Osteocyte (in vitro differentiated cells): ENCODE measurements at regions not wholly inside any gene's neighbourhood (a gene's known extent, or its start where the extent isn't known, plus 50 kb on each side); places are given as distances from the start of the nearest gene placed in this dataset.

ENCODE experiments used
- DNase-seq: peaks from one replicate; pipeline ENCODE4 v3.0.0; 2021; ENCODE audit warnings: mixed read lengths; ENCODE audit not compliant: unreplicated experiment; ENCODE audit errors: extremely low spot score
- H3K27ac Mint-ChIP-seq: one replicate; pipeline ENCODE4 v1.8.0; 2021; ENCODE audit warnings: mild to moderate bottlenecking, mixed read lengths; ENCODE audit not compliant: unreplicated experiment
- H3K27me3 Mint-ChIP-seq: one replicate; pipeline ENCODE4 v1.8.0; 2021; ENCODE audit warnings: mixed read lengths; ENCODE audit not compliant: unreplicated experiment
- H3K36me3 Mint-ChIP-seq: one replicate; pipeline ENCODE4 v1.8.0; 2021; ENCODE audit warnings: mixed read lengths; ENCODE audit not compliant: unreplicated experiment
- H3K4me1 Mint-ChIP-seq: one replicate; pipeline ENCODE4 v1.8.0; 2021; ENCODE audit warnings: mixed read lengths; ENCODE audit not compliant: unreplicated experiment
- H3K4me3 Mint-ChIP-seq: one replicate; pipeline ENCODE4 v1.8.0; 2021; ENCODE audit warnings: mild to moderate bottlenecking, moderate library complexity, mixed read lengths; ENCODE audit not compliant: unreplicated experiment
- H3K9me3 Mint-ChIP-seq: one replicate; pipeline ENCODE4 v1.8.0; 2021; ENCODE audit warnings: mixed read lengths; ENCODE audit not compliant: unreplicated experiment
- TF ChIP-seq, protein P1 (sequence below): fragments of 200-600 bp; sonication (generic); IDR thresholded peaks from 2 replicates; pipeline ENCODE4 v1.5.0; 2021; ENCODE audit warnings: antibody characterized with exemption, mild to moderate bottlenecking, moderate library complexity

DNA sequence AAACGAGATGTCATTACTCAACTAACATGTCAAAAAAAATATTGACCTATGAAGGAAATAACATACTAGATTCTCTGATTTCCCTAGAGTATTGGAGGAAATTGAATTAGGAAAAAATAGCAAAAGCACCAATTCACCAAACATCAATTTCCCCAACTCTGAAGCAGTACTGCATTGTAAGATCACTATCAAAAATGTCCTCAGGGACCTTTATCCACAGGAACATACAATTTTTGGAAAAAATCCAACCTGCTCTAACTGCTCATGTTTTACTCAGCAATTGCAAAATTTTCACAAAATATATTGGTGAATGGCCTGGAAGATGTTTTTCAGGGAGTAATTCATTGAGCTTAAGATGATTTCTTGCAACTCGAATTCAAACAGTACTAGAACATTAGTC is 239.0 kb upstream of the GIMD1 start:
- no peak overlapping the region for H3K27ac Mint-ChIP-seq
- TF ChIP-seq, protein P1, sequence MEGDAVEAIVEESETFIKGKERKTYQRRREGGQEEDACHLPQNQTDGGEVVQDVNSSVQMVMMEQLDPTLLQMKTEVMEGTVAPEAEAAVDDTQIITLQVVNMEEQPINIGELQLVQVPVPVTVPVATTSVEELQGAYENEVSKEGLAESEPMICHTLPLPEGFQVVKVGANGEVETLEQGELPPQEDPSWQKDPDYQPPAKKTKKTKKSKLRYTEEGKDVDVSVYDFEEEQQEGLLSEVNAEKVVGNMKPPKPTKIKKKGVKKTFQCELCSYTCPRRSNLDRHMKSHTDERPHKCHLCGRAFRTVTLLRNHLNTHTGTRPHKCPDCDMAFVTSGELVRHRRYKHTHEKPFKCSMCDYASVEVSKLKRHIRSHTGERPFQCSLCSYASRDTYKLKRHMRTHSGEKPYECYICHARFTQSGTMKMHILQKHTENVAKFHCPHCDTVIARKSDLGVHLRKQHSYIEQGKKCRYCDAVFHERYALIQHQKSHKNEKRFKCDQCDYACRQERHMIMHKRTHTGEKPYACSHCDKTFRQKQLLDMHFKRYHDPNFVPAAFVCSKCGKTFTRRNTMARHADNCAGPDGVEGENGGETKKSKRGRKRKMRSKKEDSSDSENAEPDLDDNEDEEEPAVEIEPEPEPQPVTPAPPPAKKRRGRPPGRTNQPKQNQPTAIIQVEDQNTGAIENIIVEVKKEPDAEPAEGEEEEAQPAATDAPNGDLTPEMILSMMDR: no peak
- no peaks in the 10 kb centered on the region for H3K9me3 Mint-ChIP-seq
- DNase-seq: no peak
- peaks cover 6% of the 10 kb centered on the region for H3K27me3 Mint-ChIP-seq
- H3K4me3 Mint-ChIP-seq: no peak overlapping the region
- no peaks in the 10 kb centered on the region for H3K4me1 Mint-ChIP-seq
- no peaks in the 10 kb centered on the region for H3K36me3 Mint-ChIP-seq

DNA sequence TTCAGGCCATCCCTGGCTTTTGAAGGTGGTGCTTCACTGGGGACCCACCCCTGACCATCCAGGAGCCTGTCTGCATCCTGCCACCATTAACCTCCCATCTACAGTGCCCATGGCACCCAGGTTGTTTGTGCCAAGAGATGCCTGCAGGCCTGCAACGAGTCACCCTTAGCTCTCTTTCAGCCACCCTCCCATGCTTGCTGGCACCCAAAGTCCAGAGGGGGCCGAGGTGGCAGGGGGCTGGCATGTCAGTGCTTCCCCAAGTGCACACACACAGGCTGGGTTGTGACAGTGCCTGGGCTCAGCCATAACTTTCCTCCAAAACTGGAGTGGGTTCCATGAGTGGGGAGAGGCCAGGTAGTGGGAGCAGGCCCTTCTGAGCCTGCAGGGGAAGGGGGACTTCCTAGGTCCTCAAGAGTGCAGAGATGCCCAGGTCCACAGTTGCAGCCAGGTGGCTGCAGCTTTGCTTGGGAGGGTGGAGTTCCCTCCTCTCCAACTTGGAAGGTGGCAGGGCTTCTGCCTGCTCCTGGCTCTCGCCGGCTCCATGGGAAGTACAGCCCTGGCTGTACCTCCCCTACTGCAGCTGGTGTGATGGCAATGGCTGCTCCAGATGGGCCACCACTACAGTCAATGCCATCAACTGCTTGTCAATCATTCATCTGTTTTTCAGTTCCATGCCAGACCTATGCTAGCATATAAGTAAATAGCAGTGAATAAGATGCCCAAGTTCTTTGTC is 235.9 kb upstream of the GIMD1 start:
- no peaks in the 10 kb centered on the region for H3K9me3 Mint-ChIP-seq
- no peak overlapping the region for H3K4me3 Mint-ChIP-seq

DNA sequence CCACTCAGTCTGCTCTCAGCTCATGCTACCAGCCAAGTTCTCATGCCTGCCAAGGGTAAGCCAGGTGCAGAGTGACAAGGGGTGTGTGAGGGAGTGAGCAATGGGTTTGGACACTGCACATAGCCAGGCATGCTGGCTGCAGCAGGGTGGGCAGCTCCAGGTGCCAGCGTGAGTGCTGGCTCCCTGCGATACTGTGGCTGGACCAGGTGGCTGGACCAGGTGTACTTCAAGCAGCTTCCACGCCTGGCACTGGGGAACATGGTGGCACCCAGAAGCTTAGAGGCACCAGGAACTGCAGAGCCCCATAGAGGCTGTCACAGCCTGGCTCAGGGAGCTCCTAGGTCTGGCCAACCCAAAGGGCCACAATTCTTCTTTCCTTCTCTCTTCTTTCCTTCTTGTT is 234.9 kb upstream of the GIMD1 start:
- Mint-ChIP-seq H3K27me3 (peaks cover 10% of the 10 kb centered on the region), H3K36me3 (no peaks in the 10 kb centered on the region), H3K9me3 (no peaks in the 10 kb centered on the region), H3K27ac (no peak overlapping the region), H3K4me1 (no peaks in the 10 kb centered on the region), H3K4me3 (no peak overlapping the region)
- TF ChIP-seq, protein P1: no peak
- no peak for DNase-seq

More for the DNA sequence above, 235.9 kb upstream of the GIMD1 start:
- H3K4me1 Mint-ChIP-seq: no peaks in the 10 kb centered on the region
- no peaks in the 10 kb centered on the region for H3K36me3 Mint-ChIP-seq
- no peak for DNase-seq
- no peak overlapping the region for H3K27ac Mint-ChIP-seq
- peaks cover 14% of the 10 kb centered on the region for H3K27me3 Mint-ChIP-seq
- TF ChIP-seq, protein P1: no peak

DNA sequence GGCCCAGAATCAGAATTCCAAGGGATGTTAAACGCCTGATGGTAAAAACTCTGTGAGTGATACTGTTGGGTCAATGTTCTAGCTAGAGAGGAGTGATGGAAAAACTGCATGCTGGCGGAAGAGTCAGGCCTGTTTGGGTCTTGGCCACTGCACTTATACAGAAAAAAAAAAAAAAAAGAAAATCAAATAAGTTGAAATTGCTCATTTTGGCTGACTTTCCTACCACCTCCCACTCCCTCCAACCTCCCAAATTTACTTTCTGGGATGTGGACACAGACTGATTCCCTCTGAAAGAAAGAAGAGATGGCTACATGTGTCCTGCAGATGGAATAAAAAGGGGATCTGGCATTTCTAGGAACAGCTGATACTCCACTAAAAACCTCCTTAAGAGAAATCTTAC is 234.1 kb upstream of the GIMD1 start:
- Mint-ChIP-seq H3K36me3 (no peaks in the 10 kb centered on the region), H3K4me3 (no peak overlapping the region), H3K9me3 (no peaks in the 10 kb centered on the region), H3K27ac (no peak overlapping the region), H3K27me3 (peaks cover 10% of the 10 kb centered on the region), H3K4me1 (no peaks in the 10 kb centered on the region)
- DNase-seq: no peak
- TF ChIP-seq, protein P1: no peak

DNA sequence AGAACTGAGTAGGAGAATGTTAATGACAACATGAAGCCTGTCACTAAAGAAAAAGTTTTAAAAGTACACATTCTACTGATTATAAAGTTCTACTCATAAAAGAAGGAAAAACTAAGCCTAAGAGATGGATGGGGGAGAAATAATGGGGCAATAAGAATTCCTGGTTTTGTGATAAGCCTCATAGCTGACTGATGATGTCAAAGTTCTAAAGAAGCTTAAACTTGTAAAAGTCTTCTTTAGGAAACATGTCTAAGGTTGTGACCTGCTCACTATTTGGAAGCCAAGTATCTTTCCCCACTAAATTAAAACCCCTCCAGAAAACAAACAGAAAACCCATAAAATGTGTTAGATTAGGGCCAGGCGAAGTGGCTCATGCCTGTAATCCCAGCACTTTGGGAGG is 232.9 kb upstream of the GIMD1 start:
- Mint-ChIP-seq H3K27me3 (peaks cover 10% of the 10 kb centered on the region), H3K4me1 (no peaks in the 10 kb centered on the region), H3K27ac (no peak overlapping the region), H3K4me3 (no peak overlapping the region), H3K9me3 (no peaks in the 10 kb centered on the region), H3K36me3 (no peaks in the 10 kb centered on the region)
- no peak for DNase-seq
- TF ChIP-seq, protein P1: no peak
